Activated CD8-positive, alpha-beta memory T cell treated with anti-CD3 and anti-CD28 coated beads for 4 hours (primary cell): ENCODE measurements at regions not wholly inside any gene's neighbourhood (a gene's known extent, or its start where the extent isn't known, plus 50 kb on each side); places are given as distances from the start of the nearest gene placed in this dataset.
"Not testable (repeated sequence)": the region's sequence is repeated elsewhere in the genome, so short reads cannot be mapped to it uniquely, and the experiment has no call there.

Experiments
- DNase-seq, 2 donors: peaks; one replicate each; pipeline ENCODE4 v3.0.0-alpha.2; 2020; ENCODE audit warnings: low read depth in 2 of 2

DNA sequence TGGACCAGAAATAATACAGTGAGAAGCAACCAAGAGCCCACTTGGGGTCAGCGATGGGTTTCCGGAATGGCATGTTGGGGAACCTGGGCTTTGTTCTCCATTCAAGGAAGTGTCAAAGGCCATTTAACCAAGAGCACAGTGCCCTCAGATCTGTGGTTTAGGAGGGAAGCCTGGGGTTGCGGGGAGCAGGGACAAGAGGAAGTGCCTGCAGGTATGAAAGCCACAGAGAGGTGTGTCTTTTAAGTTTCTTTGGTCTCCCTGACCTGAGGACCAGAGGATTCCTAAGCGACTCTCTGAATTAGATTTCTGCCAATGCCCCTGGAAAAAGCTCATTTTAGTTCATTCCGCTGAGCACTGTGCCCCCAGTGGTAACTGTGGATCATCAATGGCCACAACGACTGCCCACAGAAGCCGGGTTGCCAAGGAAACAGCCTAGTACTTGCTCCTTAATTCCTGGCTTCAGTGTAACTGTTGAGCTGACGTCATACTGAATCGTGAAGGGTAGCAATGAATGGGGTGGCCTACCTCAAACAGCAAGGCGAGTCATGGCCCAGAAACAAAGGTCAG, 107.3 kb upstream of the SPIN1 start:
- no peak for DNase-seq

DNA sequence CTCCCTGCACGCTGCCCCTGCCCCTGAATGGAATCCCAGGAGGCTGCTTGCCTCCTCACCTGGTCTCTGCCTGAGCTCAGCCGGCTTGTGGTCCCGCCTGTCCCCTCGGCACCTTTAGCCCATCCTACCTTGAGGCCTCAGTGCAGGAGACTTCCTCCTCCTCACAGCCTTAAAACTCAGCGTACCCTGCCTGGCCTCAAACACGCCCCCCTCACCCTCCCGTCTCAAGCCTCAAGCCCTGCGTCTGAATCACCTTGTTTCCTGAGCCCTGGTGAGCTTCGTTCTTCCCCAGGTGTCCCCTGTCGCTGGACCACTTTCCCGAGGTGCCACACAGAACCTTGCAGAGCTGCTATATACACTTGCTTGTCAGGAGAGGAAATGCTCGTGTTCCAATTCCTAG, 110.2 kb upstream of the SPIN1 start:
- no peak for DNase-seq

DNA sequence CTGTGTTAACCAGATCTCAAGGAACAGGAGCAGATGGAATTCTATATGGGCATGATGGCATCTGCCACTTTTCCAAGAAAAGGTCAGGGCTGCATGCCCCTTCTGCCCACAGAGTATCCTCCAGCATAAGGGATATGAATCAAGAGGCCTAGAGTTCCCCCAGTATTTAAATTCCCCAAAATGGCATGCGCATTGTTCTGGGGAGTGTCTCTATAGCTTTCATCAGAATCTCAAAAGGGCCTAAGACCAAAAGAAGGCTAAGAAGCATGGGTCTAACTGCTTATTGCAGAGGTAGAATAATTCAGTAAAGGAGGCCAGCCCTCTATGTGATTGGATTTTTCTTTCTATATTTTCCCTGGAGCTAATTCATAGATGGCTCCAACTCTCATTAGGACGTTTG, 114.2 kb upstream of the SPIN1 start:
- DNase-seq: no peak

DNA sequence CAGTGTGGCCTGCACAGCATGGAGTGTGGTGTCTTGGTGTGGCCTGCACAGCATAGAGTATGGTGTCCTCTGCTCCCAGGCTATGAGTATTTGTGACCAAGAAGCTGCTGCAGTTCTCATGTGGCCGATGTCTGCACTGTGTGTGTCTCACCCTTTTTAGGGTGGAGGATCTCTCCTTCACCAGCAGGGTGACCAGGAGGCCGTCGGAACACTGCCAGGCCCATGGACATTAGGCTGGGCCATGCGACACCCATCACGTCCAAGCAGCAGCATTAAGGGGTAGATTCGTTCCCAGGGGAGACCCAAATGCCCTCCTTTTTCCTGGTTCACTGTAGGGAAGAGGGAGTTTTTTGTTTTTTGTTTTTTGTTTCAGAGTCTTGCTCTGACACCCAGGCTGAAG, 115.3 kb upstream of the SPIN1 start:
- DNase-seq: no peak

DNA sequence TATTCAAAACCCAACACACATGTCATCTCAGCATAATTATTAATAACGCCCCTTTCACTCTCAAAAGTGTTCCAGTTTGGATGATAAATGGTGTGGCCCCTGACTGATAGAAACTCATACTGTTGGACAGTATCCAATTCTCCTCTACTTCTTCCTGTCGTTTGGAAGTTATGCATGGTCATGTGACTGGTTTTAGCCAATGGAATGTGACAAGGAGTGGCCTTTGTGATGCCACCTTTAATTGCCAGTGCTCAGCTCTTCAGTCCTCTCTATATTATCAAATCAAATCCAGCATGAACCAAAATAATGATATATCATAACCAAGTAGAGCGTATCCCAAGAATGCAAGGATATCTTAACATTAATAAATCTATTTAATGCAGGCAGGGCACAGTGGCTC, 117.8 kb upstream of the SPIN1 start:
- no peak for DNase-seq

DNA sequence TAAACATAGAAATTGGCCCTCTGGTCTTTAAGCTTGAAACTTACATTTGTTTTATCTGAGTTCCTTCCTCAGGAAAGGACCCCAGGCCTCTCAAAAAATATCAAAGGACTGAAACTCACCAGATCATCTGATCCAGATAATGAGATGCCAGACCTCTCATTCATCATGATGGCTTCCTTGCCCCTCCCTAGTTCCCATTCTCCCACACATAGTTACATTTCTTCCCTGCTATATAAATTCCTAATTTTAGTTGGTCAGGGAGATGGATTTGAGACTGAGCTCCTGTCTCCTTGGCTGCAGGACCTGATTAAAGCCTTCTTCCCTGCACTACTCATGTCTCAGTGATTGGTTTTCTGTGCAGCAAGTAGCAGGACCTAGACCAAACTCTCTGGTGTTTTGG, 119.4 kb upstream of the SPIN1 start:
- DNase-seq: no peak

DNA sequence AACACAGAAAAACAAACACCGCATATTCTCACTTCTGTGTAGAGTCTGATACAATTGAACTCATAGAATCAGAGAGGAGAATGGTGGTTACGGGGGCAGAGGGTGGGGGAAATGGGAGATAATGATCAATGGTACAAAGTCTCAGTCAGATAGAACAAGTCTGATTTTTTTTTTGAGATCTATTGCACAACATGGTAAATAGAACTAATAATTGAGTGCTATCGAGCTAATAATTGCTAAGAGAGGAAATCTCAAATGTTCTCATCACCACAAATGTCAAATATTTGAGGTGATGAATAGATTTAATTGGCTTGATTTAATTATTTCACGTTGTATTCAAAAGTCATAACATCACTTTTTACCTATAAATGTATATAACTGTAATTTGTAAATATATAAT, 121.0 kb upstream of the SPIN1 start:
- DNase-seq: no peak

DNA sequence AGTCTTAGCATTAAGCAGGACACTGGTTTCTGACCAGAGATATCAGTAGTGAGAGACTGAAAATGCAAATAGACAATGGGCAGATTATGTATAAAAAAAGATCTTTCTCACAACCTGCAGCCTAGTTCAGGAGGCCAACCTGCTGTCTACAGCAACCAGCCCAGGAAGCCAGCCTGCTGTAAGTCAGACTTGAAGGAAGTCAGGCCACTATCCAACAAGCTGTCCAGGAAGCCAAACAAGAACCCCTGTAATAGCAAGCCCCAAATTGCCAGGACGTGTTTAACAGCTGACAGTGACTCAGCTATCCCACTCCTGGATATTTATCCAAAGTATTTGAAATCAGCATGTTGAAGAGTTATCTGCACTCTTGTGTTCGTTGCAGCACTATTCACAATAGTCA, 121.8 kb upstream of the SPIN1 start:
- DNase-seq: no peak

DNA sequence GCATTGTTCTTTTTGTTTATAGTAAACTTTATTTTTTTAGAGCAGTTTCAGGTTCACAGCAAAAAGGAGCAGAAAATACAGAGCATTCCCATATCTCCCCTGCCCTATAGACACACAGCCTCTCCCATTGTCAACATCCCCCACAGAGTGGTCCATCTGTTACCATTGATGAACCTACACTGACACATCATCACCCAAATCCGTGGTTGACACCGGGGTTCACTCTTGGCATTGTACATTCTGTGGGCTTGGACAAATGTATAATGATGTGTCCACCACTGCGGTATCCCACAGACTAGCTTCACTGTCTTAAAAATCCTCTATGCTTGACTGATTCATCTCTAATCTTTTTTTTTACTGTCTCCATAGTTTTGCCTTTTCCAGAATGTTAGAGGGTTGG, 120.7 kb upstream of the SPATA31C2 start:
- no peak for DNase-seq

DNA sequence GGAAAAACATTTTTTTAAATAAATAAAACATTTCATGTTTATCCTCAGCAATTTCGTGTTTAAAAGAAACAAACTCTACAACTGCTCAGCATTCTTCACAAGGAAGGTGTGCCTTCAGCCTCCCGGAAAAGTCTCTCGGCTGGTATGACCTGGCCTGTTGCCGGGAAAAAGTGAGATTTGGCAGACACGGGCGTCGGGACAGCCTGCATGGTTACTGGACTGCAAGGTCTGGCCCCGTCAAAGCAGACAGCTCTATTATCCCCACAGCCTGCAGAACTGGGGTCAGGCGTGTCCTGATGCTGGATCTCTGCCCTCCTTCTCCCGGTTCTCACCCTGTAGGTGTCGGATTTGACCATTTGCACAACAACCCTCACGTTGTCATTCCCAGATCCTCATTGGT, 120.3 kb upstream of the SPATA31C2 start:
- DNase-seq: no peak

DNA sequence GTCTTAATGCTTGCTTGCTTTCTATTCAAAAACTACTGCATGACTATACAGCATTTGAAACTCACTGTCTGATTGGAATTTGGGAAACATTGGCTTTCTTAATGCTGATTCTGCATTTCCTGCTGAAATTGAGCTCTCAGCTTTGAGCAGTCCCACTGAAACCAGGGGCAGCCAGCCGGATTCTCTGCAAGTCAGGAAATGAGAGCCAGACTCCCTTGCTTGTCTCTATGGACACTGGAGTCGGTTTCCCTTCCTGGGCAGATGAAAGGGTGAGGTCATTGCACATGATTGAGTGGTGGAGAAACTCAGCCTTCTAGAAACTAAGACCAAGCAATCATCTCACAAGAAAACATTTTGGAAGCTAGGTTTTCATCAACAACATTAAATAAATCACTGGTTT, 119.7 kb upstream of the SPATA31C2 start:
- no peak for DNase-seq

DNA sequence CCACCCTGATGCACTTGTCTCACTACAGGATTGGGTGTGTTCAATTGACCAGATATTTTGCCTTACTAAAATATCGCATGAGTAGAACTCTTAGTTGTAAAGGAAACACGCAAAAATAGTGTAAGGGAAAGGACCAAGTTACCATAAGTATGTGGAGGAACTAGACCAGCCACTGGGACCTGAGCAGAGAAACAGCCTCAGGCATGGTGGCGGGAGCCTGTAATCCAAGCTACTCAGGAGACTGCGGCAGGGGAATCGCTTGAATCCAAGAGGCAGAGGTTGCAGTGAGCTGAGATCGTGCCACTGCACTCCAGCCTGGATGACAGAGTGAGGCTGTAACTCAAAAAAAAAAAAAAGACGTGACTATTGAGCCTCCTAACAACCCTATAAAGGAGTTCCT, 117.9 kb upstream of the SPATA31C2 start:
- no peak for DNase-seq

DNA sequence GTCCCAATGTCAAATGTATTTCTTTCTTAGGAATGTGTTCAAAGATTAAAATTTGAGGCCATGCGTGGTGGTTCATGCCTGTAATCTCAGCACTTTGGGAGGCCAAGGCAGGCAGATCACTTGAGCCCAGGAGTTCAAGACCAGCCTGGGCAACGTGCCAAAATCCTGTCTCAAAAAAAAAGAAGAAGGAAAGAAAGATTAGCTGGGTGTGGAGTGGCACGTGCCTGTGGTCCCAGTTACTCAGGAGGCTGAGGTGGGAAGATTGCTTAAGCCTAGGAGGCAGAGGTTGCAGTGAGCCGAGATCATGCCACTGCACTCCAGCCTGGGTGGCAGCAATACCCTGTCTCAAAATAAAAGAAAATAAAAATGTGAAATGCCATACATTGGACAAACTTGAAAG, 117.5 kb upstream of the SPATA31C2 start:
- DNase-seq: not testable (repeated sequence)

DNA sequence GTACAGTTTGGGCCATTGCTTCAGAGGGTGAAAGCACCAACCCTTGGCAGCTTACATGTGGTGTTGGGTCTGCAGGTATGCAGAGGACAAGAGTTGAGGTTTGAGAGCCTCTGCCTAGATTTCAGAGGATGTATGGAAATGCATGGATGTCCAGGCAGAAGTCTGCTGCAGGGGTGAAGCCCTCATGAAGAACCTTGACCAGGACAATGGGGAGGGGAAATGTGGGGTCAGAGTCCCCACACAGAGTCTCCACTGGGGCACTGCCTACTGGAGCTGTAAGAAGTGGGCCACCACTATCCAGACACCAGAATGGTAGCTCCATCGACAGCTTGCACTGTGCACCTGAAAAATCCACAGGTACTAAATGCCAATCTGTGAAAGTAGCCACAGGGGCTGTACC, 113.6 kb upstream of the SPATA31C2 start:
- no peak for DNase-seq

DNA sequence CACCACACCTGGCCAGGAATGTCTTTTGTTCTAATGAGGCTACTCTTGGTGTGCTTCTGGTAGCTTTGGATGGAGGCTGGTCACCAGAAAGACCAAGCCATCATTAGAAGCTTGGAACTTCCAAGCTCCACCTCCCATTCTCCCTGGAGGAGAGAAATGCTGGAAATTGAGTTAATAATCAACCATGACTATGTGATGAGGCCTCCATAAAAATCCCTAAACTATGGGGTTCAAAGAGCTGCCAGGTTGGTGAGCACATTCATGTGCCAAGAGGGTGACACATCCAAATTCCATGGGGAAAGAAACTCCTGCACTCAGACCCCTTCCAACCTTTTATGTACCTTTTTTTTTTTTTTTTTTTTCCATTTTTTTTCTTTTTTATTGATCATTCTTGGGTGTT, 105.5 kb upstream of the SPATA31C2 start:
- DNase-seq: no peak

DNA sequence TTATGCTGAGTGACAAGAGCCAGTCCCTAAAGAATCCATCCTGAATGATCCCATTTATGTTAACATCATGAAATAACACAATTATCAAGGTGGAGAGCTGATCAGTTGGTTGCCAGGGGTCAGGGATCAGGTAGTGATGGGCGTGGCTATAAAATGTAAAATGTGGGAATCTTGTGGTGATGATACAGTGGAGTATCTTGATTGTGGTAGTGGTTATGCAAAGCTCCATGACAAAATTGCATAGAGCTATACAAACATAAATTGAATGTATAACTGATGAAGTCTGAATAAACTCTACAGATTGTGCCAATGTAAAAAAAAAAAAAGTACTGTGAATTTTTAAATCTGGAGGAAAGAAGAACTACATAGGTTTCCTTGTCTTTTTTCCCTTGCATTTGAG, 104.6 kb upstream of the SPATA31C2 start:
- DNase-seq: no peak

DNA sequence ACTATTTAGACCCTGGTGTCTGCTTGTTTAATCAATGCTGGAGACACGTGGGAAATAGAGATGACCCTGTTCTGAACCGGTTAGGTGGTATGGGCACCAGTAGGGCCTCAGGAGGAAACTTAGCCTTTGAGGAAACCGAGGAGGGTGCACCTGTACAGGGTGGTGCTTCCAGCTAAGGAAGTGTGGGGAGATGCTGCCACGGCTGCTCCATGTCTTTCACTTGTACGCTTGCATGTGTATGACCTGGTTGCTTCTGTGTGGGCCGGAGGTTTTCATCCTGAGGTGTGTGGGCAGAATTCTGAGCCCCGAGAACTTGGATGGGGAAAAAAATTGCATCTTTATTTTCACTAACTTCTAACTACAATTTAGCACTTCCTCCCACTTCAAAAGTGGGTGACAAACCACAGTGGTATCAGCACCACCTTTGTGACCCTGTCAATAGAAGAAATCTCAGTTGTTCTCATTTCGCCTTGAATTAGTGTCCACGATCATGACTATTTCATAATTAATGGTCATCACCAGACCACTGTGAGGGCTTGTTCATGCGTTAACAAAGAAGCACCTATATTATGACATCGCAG, 99.8 kb upstream of the SPATA31C2 start:
- no peak for DNase-seq

DNA sequence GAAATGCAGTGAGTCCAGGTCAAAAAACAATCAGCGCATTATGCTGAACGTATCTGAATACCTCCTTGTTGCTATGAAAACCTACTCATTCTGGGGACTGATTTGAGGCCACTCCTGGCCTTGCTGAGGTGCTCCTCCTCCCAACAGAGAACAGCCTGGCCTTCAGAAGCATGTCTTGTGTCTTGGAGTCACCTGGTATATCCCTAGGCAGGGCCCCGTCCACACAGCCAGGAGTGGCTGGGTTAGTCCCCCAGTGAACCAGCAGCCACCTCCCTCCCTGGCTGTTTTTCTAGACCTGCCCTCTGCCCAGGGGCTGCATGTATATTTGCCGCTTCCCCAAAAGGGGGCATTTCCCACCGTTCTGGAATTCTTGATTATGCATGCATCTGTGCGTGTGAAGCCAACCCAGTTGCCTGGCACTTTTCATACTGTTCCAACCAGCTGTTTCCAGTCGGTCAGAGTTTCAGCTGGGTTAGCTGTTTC, 99.2 kb upstream of the SPATA31C2 start:
- DNase-seq: no peak

DNA sequence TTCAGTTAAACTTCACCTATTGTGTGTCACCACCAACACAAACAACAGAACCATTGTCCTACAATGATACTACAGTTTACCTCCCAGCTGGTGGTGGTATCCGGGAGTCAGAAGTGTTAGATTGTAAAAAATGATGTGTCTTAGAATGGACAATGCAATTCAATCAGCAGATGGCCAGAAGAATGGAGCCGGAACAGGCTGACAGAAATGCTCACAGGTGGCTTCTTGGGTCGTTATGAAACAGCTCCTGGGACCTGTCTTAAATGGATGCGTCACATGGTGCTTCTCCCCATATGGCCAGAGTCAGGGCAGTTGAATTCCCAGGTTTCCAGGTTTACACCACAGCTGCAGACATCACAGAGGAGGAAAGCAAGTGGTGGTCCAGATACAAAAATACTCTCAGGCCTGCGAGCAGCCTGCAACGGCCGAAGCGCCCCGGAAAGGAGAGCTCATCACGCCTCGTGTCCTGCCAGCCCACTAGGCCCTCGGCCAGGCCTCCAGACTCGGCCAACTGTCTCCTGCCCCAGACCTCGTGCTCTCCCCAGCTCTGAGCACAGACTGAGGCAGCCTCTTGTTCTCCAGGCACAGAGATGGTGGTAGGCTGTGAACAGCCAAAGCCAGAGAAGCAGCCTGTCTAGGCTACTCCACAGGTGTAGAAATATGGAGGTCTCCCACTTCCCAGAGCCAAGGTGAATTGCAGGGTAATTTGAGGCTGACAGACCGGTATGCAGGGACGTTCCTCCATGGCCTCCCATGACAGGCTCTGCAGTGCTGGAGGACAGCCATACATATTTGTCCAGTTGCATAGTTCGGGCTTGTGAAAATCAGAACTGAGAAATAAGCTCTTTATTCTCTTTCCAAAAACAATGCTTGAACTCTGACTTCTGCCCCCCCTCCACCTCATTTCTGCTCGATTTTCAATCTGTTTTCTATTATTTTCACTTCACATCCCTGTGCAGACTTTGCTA, 98.5 kb upstream of the SPATA31C2 start:
- DNase-seq: no peak

DNA sequence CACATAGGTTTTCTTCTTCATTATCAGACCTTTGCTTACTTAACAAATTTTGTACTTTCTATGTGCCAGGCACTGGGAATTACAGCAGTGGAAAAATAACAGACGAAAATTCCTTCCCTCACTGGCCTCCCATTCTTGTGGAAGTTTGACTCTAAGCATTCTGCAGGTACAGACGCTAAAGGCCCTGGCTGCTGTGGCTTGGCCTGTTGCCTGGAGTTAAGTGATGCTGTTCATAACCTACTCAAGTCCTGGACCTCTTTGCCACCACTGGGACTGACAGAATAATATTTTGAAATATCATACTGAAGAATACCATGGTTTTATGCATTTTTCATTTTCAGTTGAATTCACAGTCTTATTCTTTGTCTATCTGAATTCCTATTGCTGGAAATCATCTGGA, 97.3 kb upstream of the SPATA31C2 start:
- DNase-seq: no peak

DNA sequence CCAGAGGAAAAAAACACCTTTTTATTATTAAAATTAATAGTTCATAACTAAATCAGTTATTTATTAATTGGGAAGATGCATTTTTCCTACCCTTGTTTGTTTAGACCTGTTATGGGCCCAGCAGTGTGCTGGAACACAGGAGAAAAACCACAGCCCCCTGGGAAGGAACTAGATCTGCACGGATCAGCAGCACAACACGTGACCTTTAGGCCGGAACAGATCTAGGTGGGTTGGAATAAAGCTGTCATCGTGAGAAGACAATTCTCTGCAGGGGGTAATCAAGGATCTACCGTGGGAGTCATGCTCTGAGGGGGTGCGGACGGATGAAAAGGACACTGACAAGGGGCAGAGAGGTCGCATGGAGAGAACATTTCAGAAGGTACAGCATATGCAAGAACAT, 95.8 kb upstream of the SPATA31C2 start:
- DNase-seq: no peak

DNA sequence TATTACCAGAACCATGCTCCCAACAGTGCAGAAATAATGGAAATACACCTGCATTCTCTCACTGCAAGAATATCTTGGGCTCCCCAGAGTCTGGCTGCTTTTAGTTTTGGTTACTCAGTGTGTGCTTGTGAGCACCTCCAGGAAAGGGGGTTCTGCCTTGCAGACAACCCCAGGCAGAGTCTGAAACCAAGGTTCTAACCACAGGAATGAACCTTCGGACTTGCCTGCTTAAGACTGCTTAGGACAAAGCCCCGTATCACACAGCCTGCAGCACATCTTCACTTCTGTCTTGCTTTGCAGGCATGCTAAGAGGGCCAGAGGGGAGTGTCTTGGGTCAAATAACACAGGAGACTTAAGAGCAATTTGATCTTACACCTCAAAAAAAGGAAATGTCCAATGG, 94.8 kb upstream of the SPATA31C2 start:
- DNase-seq: no peak

DNA sequence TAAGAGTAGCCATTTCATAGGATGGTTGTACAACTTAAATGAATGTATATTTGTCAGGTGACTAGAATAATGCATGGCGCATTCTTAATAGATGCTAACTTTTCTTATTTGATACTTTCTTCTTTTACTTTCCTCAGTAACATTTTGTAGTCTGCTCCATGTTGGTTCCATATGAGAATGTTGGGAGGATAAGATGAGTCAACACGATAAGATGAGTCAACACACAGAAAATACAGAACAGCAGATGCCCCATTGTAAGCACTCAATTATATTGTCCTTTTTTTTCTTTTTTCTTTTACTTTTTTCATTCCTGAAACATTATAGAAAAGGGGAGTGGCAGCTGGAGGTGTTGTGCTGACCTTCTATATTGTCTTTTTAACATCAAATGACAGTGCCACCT, 92.3 kb upstream of the SPATA31C2 start:
- DNase-seq: no peak
